ENCODE measurements at regions not wholly inside any gene's neighbourhood (a gene's known extent, or its start where the extent isn't known, plus 50 kb on each side); places are given as distances from the start of the nearest gene placed in this dataset.
A peak's percentile ranks its signal among the peaks of the same experiment; 100 is the strongest.

GRCh38 chr2:9681427-9681817 lies 50.6 kb upstream of the YWHAQ start:
- Histone ChIP-seq H3K9ac (ENCODE audit: insufficient read length, low read depth) (no peak overlapping the region), H3K4me3 (ENCODE audit: insufficient read length, low read depth) (no peak overlapping the region), H3K36me3 (ENCODE audit: insufficient read depth, insufficient read length, low read length) (no peaks in the 10 kb centered on the region), H3K9me3 (ENCODE audit: insufficient read depth, low read length) (no peaks in the 10 kb centered on the region), H3K27me3 (ENCODE audit: insufficient read depth, insufficient read length) (no peaks in the 10 kb centered on the region), H3K4me1 (ENCODE audit: insufficient read depth, insufficient read length) (no peaks in the 10 kb centered on the region)
- TF ChIP-seq SUZ12 (IDR thresholded peaks at IDR 0.05; ENCODE audit: extremely low read depth, insufficient read depth, insufficient read length) (no peak), YY1 (IDR thresholded peaks at IDR 0.05; ENCODE audit: insufficient read depth, insufficient read length) (no peak), ZNF274 (IDR thresholded peaks at IDR 0.05; ENCODE audit: low read depth, low read length) (no peak)
- DNase-seq (ENCODE audit: low read depth, low spot score): no peak

- TF ChIP-seq SUZ12 (IDR thresholded peaks at IDR 0.05; ENCODE audit: extremely low read depth, insufficient read depth, insufficient read length) (no peak), YY1 (IDR thresholded peaks at IDR 0.05; ENCODE audit: insufficient read depth, insufficient read length) (no peak), ZNF274 (IDR thresholded peaks at IDR 0.05; ENCODE audit: low read depth, low read length) (no peak)
- Histone ChIP-seq H3K4me1 (ENCODE audit: insufficient read depth, insufficient read length) (peaks cover 3% of the 10 kb centered on the region), H3K9ac (ENCODE audit: insufficient read length, low read depth) (no peak overlapping the region), H3K4me3 (ENCODE audit: insufficient read length, low read depth) (no peak overlapping the region), H3K36me3 (ENCODE audit: insufficient read depth, insufficient read length, low read length) (no peaks in the 10 kb centered on the region), H3K27me3 (ENCODE audit: insufficient read depth, insufficient read length) (no peaks in the 10 kb centered on the region), H3K9me3 (ENCODE audit: insufficient read depth, low read length) (no peaks in the 10 kb centered on the region)
- no peak for DNase-seq (ENCODE audit: low read depth, low spot score)
Measured at GRCh38 chr2:9685637-9686036, 54.8 kb upstream of the YWHAQ start.

DNA sequence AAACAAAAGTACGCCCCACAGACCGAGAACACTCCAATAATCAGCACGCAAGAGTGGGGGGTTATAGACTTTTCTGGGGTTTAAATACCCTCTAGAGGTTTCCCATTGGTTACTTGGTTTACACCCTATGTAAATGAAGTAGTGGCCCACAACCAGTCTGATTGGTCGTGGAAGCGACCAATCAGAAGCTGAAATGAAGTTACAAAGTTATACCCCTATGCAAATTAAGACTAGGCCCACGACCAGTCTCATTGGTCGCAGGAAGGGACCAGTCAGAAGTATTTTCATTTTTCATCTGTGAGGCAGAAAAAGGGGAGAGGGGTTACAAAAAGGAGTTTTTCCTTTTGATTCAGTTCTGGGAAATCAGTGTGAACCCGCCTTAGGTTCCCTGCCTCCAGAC lies 55.3 kb upstream of the YWHAQ start:
- TF ChIP-seq YY1 (IDR thresholded peaks at IDR 0.05; ENCODE audit: insufficient read depth, insufficient read length): no peak
- no peak for TF ChIP-seq SUZ12 (IDR thresholded peaks at IDR 0.05; ENCODE audit: extremely low read depth, insufficient read depth, insufficient read length)
- TF ChIP-seq ZNF274 (IDR thresholded peaks at IDR 0.05; ENCODE audit: low read depth, low read length): no peak
- Histone ChIP-seq H3K36me3 (ENCODE audit: insufficient read depth, insufficient read length, low read length) (no peaks in the 10 kb centered on the region), H3K9ac (ENCODE audit: insufficient read length, low read depth) (no peak overlapping the region), H3K4me1 (ENCODE audit: insufficient read depth, insufficient read length) (peaks cover 3% of the 10 kb centered on the region), H3K27me3 (ENCODE audit: insufficient read depth, insufficient read length) (no peaks in the 10 kb centered on the region), H3K4me3 (ENCODE audit: insufficient read length, low read depth) (no peak overlapping the region), H3K9me3 (ENCODE audit: insufficient read depth, low read length) (no peaks in the 10 kb centered on the region)
- DNase-seq (ENCODE audit: low read depth, low spot score): no peak

DNA sequence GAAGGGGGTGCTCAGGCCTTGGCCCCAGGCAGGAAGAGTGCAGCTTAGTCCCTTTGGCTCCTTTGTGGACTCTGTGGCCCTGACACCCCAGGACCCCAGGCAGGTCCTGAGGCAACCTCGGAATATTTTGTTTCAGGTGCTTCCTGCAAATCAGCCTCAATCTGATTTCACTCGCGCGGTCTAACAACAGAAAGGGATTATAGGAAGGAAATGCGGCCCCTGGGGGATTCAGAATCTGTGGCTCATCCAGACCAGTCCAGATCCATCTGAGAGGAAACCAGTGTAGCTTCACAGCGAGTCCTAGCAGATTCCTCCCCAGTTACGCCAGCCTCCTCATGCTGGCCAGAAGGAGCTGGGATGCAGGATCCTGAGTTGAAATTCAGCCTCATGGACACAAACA lies 59.5 kb upstream of the YWHAQ start:
- no peaks in the 10 kb centered on the region for H3K27me3 ChIP-seq (ENCODE audit: insufficient read depth, insufficient read length)
- H3K4me3 ChIP-seq (ENCODE audit: insufficient read length, low read depth): no peak overlapping the region
- H3K9me3 ChIP-seq (ENCODE audit: insufficient read depth, low read length): no peaks in the 10 kb centered on the region
- peaks cover 3% of the 10 kb centered on the region for H3K4me1 ChIP-seq (ENCODE audit: insufficient read depth, insufficient read length)
- no peak overlapping the region for H3K9ac ChIP-seq (ENCODE audit: insufficient read length, low read depth)
- no peak for TF ChIP-seq SUZ12 (IDR thresholded peaks at IDR 0.05; ENCODE audit: extremely low read depth, insufficient read depth, insufficient read length)
- TF ChIP-seq YY1 (IDR thresholded peaks at IDR 0.05; ENCODE audit: insufficient read depth, insufficient read length): no peak
- no peak for TF ChIP-seq ZNF274 (IDR thresholded peaks at IDR 0.05; ENCODE audit: low read depth, low read length)
- H3K36me3 ChIP-seq (ENCODE audit: insufficient read depth, insufficient read length, low read length): no peaks in the 10 kb centered on the region
- DNase-seq (ENCODE audit: low read depth, low spot score): peak; percentile 33

- no peaks in the 10 kb centered on the region for H3K36me3 ChIP-seq (ENCODE audit: insufficient read depth, insufficient read length, low read length)
- no peak for DNase-seq (ENCODE audit: low read depth, low spot score)
- H3K27me3 ChIP-seq (ENCODE audit: insufficient read depth, insufficient read length): no peaks in the 10 kb centered on the region
- H3K4me3 ChIP-seq (ENCODE audit: insufficient read length, low read depth): no peak overlapping the region
- H3K9me3 ChIP-seq (ENCODE audit: insufficient read depth, low read length): no peaks in the 10 kb centered on the region
- no peak overlapping the region for H3K9ac ChIP-seq (ENCODE audit: insufficient read length, low read depth)
- H3K4me1 ChIP-seq (ENCODE audit: insufficient read depth, insufficient read length): peaks cover 3% of the 10 kb centered on the region
- TF ChIP-seq SUZ12 (IDR thresholded peaks at IDR 0.05; ENCODE audit: extremely low read depth, insufficient read depth, insufficient read length) (no peak), ZNF274 (IDR thresholded peaks at IDR 0.05; ENCODE audit: low read depth, low read length) (no peak), YY1 (IDR thresholded peaks at IDR 0.05; ENCODE audit: insufficient read depth, insufficient read length) (no peak)
Measured at GRCh38 chr2:9690716-9691498, 60.1 kb upstream of the YWHAQ start.

DNA sequence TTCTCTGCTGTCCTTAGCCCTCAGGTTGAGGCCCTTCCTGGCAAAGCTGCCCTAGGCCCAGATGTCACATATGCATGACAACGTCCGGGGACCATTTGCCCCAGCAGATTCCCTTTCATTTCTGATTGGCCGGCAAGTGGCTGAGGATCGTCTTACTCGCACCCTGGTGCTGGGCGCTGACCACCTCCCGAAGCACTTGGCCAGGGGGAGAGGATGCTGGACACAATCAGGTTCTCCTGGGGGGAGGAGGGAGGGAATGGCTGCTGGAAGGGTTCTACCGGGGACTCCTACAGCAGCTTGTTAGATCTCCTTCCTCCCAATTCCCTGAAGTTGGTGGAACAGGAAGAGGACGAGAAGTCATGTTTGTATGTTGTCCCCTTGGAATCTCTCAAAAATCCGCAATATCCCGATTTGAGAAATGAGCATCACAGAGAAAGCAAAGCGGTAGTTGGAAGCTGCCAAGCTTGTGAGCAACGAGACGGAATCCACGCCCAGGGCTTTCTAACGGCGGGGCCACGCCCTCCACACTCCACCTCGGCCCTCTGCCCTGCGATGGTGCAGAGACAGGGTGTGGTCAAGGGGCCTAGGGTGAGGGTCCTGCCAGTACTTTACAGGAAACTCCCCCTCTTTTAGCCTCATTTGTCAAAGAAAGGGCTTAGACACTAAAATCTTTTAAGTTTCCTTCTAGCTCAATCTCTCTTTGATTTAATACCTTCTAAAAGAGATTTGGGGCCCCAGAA lies 61.8 kb upstream of the YWHAQ start:
- Histone ChIP-seq H3K9me3 (ENCODE audit: insufficient read depth, low read length) (no peaks in the 10 kb centered on the region), H3K4me3 (ENCODE audit: insufficient read length, low read depth) (no peak overlapping the region), H3K36me3 (ENCODE audit: insufficient read depth, insufficient read length, low read length) (no peaks in the 10 kb centered on the region), H3K9ac (ENCODE audit: insufficient read length, low read depth) (no peak overlapping the region), H3K4me1 (ENCODE audit: insufficient read depth, insufficient read length) (peaks cover 3% of the 10 kb centered on the region), H3K27me3 (ENCODE audit: insufficient read depth, insufficient read length) (no peaks in the 10 kb centered on the region)
- no peak for DNase-seq (ENCODE audit: low read depth, low spot score)
- TF ChIP-seq SUZ12 (IDR thresholded peaks at IDR 0.05; ENCODE audit: extremely low read depth, insufficient read depth, insufficient read length) (no peak), YY1 (IDR thresholded peaks at IDR 0.05; ENCODE audit: insufficient read depth, insufficient read length) (no peak), ZNF274 (IDR thresholded peaks at IDR 0.05; ENCODE audit: low read depth, low read length) (no peak)

DNA sequence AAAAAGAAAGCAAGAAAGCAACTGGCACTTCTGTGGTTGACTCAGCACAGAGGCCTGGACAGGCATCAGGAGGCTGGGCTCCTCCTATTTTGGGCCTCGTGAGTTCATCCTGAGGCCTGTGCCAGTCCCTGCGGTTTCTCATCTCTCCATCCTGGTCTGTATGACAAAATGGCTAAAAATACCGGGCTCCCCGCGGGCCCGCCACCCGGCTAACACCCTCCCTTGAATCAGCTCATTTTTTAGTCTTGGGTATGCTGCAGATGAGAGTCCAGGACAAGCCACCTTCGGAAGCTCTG lies 62.3 kb upstream of the YWHAQ start:
- no peaks in the 10 kb centered on the region for H3K36me3 ChIP-seq (ENCODE audit: insufficient read depth, insufficient read length, low read length)
- no peak overlapping the region for H3K9ac ChIP-seq (ENCODE audit: insufficient read length, low read depth)
- H3K4me3 ChIP-seq (ENCODE audit: insufficient read length, low read depth): no peak overlapping the region
- H3K4me1 ChIP-seq (ENCODE audit: insufficient read depth, insufficient read length): peaks cover 3% of the 10 kb centered on the region
- DNase-seq (ENCODE audit: low read depth, low spot score): no peak
- H3K27me3 ChIP-seq (ENCODE audit: insufficient read depth, insufficient read length): no peaks in the 10 kb centered on the region
- no peaks in the 10 kb centered on the region for H3K9me3 ChIP-seq (ENCODE audit: insufficient read depth, low read length)
- TF ChIP-seq YY1 (IDR thresholded peaks at IDR 0.05; ENCODE audit: insufficient read depth, insufficient read length) (no peak), ZNF274 (IDR thresholded peaks at IDR 0.05; ENCODE audit: low read depth, low read length) (no peak), SUZ12 (IDR thresholded peaks at IDR 0.05; ENCODE audit: extremely low read depth, insufficient read depth, insufficient read length) (no peak)

Measured in NT2/D1 (cell line).